RWPE2 (cell line): ENCODE measurements at regions not wholly inside any gene's neighbourhood (a gene's known extent, or its start where the extent isn't known, plus 50 kb on each side); places are given as distances from the start of the nearest gene placed in this dataset.

Experiments
- ATAC-seq: fragments of 200-7000 bp; cut with Tn5 transposase; 3 replicates; pipeline ENCODE4 v1.9.1; 2021; ENCODE audit warnings: low read depth
- DNase-seq: peaks from one replicate; pipeline ENCODE4 v3.0.0-alpha.2; 2020; ENCODE audit warnings: low spot score
- H3K27ac ChIP-seq: fragments of 450-650 bp; 2 replicates; pipeline ENCODE4 v1.5.1; 2017; ENCODE audit warnings: mild to moderate bottlenecking; ENCODE audit not compliant: poor library complexity, severe bottlenecking
- H3K27me3 ChIP-seq: fragments of 250-450 bp; sonication (Bioruptor Pico); 2 replicates; pipeline ENCODE4 v1.5.1; 2021; ENCODE audit warnings: mild to moderate bottlenecking, moderate library complexity; ENCODE audit not compliant: insufficient read depth, poor library complexity, severe bottlenecking
- H3K36me3 ChIP-seq: fragments of 250-450 bp; sonication (Bioruptor Pico); 2 replicates; pipeline ENCODE4 v1.5.1; 2020; ENCODE audit warnings: low read depth, mild to moderate bottlenecking, moderate library complexity
- H3K4me1 ChIP-seq: fragments of 250-450 bp; sonication (Bioruptor Pico); 2 replicates; pipeline ENCODE4 v1.5.1; 2021; ENCODE audit warnings: mild to moderate bottlenecking, moderate library complexity; ENCODE audit not compliant: insufficient read depth, poor library complexity, severe bottlenecking
- H3K4me3 ChIP-seq: fragments of 250-450 bp; sonication (Bioruptor Pico); 2 replicates; pipeline ENCODE4 v1.5.1; 2021; ENCODE audit warnings: mild to moderate bottlenecking, moderate library complexity; ENCODE audit not compliant: severe bottlenecking
- H3K9me3 ChIP-seq: fragments of 250-450 bp; sonication (Bioruptor Pico); 2 replicates; pipeline ENCODE4 v1.5.1; 2021; ENCODE audit warnings: mild to moderate bottlenecking, moderate library complexity; ENCODE audit not compliant: severe bottlenecking
- CTCF ChIP-seq: fragments of 450-650 bp; IDR thresholded peaks from one replicate; pipeline ENCODE4 v1.5.1; 2017; ENCODE audit warnings: mild to moderate bottlenecking, moderate library complexity; ENCODE audit not compliant: poor library complexity, severe bottlenecking

GRCh38 chr4:35300996-35301774 lies 943.1 kb downstream of the ARAP2 start:
- Histone ChIP-seq H3K9me3 (no peaks in the 10 kb centered on the region), H3K27me3 (no peaks in the 10 kb centered on the region), H3K4me1 (no peaks in the 10 kb centered on the region), H3K36me3 (no peaks in the 10 kb centered on the region), H3K27ac (no peak overlapping the region), H3K4me3 (no peak overlapping the region)
- ATAC-seq = no peak
- no peak for TF ChIP-seq CTCF
- DNase-seq = no peak

- no peak for ATAC-seq
- no peak for TF ChIP-seq CTCF
- no peaks in the 10 kb centered on the region for H3K36me3 ChIP-seq
- no peaks in the 10 kb centered on the region for H3K27me3 ChIP-seq
- H3K27ac ChIP-seq = no peak overlapping the region
- no peaks in the 10 kb centered on the region for H3K4me1 ChIP-seq
- no peak for DNase-seq
- H3K9me3 ChIP-seq = no peaks in the 10 kb centered on the region
- H3K4me3 ChIP-seq = no peak overlapping the region
Measured at GRCh38 chr4:35315419-35315818, 928.9 kb downstream of the ARAP2 start.

- H3K4me1 ChIP-seq = no peaks in the 10 kb centered on the region
- TF ChIP-seq CTCF = no peak
- no peaks in the 10 kb centered on the region for H3K36me3 ChIP-seq
- H3K9me3 ChIP-seq = no peaks in the 10 kb centered on the region
- ATAC-seq (no peak), DNase-seq (no peak)
- H3K27ac ChIP-seq = no peak overlapping the region
- H3K27me3 ChIP-seq = no peaks in the 10 kb centered on the region
- H3K4me3 ChIP-seq = no peak overlapping the region
Measured at GRCh38 chr4:35325908-35326453, 918.3 kb downstream of the ARAP2 start.

GRCh38 chr4:35342833-35343232 lies 901.5 kb downstream of the ARAP2 start:
- DNase-seq = no peak
- no peaks in the 10 kb centered on the region for H3K27me3 ChIP-seq

More at GRCh38 chr4:35342833-35343232, 901.5 kb downstream of the ARAP2 start:
- Histone ChIP-seq H3K4me1 (no peaks in the 10 kb centered on the region), H3K36me3 (no peaks in the 10 kb centered on the region), H3K9me3 (no peaks in the 10 kb centered on the region), H3K27ac (no peak overlapping the region), H3K4me3 (no peak overlapping the region)
- no peak for TF ChIP-seq CTCF
- ATAC-seq = no peak
